OCI-LY3 (cell line): ENCODE measurements at regions not wholly inside any gene's neighbourhood (a gene's known extent, or its start where the extent isn't known, plus 50 kb on each side); places are given as distances from the start of the nearest gene placed in this dataset.

Experiments used
- H2AFZ ChIP-seq: fragments of 200-600, 300-600 bp; shearing (Covaris generic); 2 replicates; pipeline ENCODE4 v1.6.0; 2014; ENCODE audit warnings: antibody characterized with exemption, low read depth, low read length
- H3K27ac ChIP-seq: fragments of 200-600, 300-600 bp; sonication (generic); 2 replicates; pipeline ENCODE4 v1.5.1; 2014; ENCODE audit warnings: mild to moderate bottlenecking, low read length, moderate library complexity, mixed read lengths
- H3K27me3 ChIP-seq: fragments of 200-600, 300-600 bp; sonication (generic); 2 replicates; pipeline ENCODE4 v1.6.1; 2014; ENCODE audit warnings: low read depth, low read length, mixed read lengths
- H3K36me3 ChIP-seq: fragments of 200-600, 300-600 bp; sonication (generic); replicated peaks from 2 replicates; pipeline ENCODE3; 2014; ENCODE audit warnings: low read depth, low read length, mixed read lengths
- H3K4me1 ChIP-seq: fragments of 300-600, 200-600 bp; sonication (generic); 2 replicates; pipeline ENCODE4 v1.6.1; 2014; ENCODE audit warnings: low read length, mixed read lengths
- H3K4me2 ChIP-seq: fragments of 200-600, 300-600 bp; sonication (generic); 2 replicates; pipeline ENCODE4 v1.6.1; 2014; ENCODE audit warnings: low read length, mixed read lengths
- H3K4me3 ChIP-seq: fragments of 300-600, 200-600 bp; sonication (generic); 2 replicates; pipeline ENCODE4 v1.5.1; 2014; ENCODE audit warnings: antibody characterized with exemption, mild to moderate bottlenecking, low read length, moderate library complexity
- H3K79me2 ChIP-seq: fragments of 300-600, 200-600 bp; shearing (Covaris generic); 2 replicates; pipeline ENCODE4 v1.6.1; 2014; ENCODE audit warnings: mild to moderate bottlenecking, low read length, mixed read lengths
- H3K9ac ChIP-seq: fragments of 300-600, 200-600 bp; shearing (Covaris generic); 2 replicates; pipeline ENCODE4 v1.6.0; 2014; ENCODE audit warnings: mild to moderate bottlenecking, low read length, moderate library complexity
- H3K9me3 ChIP-seq: fragments of 200-600, 300-600 bp; shearing (Covaris generic); 2 replicates; pipeline ENCODE4 v1.6.1; 2014; ENCODE audit warnings: low read length, mixed read lengths; ENCODE audit not compliant: insufficient read depth
- H4K20me1 ChIP-seq: fragments of 200-600, 300-600 bp; sonication (generic); 2 replicates; pipeline ENCODE4 v1.6.1; 2016; ENCODE audit warnings: low read length, mixed read lengths; ENCODE audit not compliant: insufficient read depth
- EZH2phosphoT487 ChIP-seq: fragments of 200-600 bp; shearing (Covaris generic); IDR thresholded peaks from 2 replicates; pipeline ENCODE4 v1.6.1; 2018; ENCODE audit warnings: antibody characterized with exemption, mixed run types, low read depth
- TF ChIP-seq, protein P1 (sequence below): fragments of 200-600, 300-600 bp; sonication (generic); IDR thresholded peaks from 2 replicates; pipeline ENCODE4 v1.5.1; 2014; ENCODE audit warnings: antibody characterized with exemption, low read length, low read depth

DNA sequence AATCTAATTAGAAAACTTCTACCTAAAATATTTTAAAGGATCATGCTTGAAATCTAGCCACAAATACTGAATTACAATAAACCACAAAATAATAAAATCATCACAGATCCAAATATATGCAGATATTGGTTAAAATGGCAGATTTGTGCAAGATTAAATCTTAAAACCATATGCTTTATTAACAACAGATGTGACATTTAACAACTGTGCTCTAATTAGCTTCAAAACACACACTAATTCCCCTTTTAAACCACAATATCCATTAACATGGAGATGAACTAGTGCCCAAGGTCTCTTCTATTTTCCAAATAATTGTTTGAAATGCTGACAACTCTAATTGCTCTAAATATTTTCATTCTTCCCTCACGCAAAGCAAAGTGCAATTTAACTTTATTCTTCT lies 1530.3 kb downstream of the SI start:
- Histone ChIP-seq H3K27ac (no peak overlapping the region), H2AFZ (no peak overlapping the region), H4K20me1 (no peaks in the 10 kb centered on the region), H3K4me1 (no peaks in the 10 kb centered on the region), H3K36me3 (no peaks in the 10 kb centered on the region), H3K4me3 (no peak overlapping the region), H3K9me3 (no peaks in the 10 kb centered on the region), H3K79me2 (no peaks in the 10 kb centered on the region), H3K9ac (no peak overlapping the region), H3K4me2 (no peak overlapping the region), H3K27me3 (no peaks in the 10 kb centered on the region)
- TF ChIP-seq EZH2phosphoT487 = no peak
- TF ChIP-seq, protein P1, sequence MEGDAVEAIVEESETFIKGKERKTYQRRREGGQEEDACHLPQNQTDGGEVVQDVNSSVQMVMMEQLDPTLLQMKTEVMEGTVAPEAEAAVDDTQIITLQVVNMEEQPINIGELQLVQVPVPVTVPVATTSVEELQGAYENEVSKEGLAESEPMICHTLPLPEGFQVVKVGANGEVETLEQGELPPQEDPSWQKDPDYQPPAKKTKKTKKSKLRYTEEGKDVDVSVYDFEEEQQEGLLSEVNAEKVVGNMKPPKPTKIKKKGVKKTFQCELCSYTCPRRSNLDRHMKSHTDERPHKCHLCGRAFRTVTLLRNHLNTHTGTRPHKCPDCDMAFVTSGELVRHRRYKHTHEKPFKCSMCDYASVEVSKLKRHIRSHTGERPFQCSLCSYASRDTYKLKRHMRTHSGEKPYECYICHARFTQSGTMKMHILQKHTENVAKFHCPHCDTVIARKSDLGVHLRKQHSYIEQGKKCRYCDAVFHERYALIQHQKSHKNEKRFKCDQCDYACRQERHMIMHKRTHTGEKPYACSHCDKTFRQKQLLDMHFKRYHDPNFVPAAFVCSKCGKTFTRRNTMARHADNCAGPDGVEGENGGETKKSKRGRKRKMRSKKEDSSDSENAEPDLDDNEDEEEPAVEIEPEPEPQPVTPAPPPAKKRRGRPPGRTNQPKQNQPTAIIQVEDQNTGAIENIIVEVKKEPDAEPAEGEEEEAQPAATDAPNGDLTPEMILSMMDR = no peak

DNA sequence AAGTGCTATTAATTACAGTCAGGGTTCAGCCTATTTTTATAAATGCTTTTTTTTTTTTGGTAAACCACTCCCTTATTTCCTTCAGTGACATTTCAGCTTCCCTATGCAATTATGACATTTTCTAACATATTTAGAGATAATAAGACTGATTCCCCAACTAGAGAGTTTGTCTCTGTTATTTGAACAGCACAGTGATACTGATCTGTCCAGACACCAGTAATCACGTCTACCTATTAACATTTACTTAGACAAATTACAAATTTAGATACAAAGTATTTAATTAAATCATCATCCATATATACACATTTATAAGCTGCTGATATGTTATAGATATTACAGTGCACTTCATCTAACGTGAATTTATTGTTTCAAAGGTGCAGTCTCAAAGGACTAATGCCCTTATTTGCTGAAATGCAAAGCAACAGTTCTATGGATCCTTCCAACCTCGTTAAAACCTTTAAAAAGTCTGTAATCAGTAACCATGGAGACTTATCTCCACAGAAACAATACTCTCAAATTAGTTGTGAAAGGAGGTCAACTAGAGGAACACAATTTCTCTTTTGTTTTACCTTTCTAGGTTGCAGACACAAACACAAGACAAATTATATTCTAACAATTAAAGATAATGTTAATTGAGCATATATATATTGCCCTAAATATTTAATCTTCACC lies 1531.1 kb downstream of the SI start:
- no peak overlapping the region for H3K4me2 ChIP-seq
- H3K9me3 ChIP-seq = no peaks in the 10 kb centered on the region
- no peaks in the 10 kb centered on the region for H3K79me2 ChIP-seq
- TF ChIP-seq, protein P1 = no peak
- no peak for TF ChIP-seq EZH2phosphoT487
- no peaks in the 10 kb centered on the region for H3K4me1 ChIP-seq
- peak overlapping the region; percentile 71 for H2AFZ ChIP-seq
- H3K36me3 ChIP-seq = no peaks in the 10 kb centered on the region
- H3K4me3 ChIP-seq = no peak overlapping the region
- H3K27me3 ChIP-seq = no peaks in the 10 kb centered on the region
- no peaks in the 10 kb centered on the region for H4K20me1 ChIP-seq
- H3K27ac ChIP-seq = no peak overlapping the region
- no peak overlapping the region for H3K9ac ChIP-seq

DNA sequence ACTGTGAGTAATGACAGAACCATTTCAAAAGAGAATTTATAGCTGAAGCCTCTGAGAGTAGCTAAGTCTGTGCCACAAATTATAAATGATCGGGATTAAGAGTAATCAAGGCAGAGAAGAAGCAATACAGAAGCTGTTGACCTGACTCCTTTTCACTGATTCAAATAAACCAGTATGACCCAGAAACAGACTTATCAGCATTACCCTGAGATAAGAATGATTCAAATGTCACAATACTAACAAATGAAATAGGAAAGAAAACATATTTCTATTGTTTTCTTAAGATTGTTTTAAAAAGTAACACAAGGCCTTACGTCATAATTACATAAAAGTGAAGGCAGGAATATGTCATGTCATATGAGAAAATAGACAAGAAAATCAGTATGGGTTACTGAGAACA lies 1534.6 kb downstream of the SI start:
- Histone ChIP-seq H4K20me1 (no peaks in the 10 kb centered on the region), H3K4me3 (no peak overlapping the region), H2AFZ (no peak overlapping the region), H3K79me2 (no peaks in the 10 kb centered on the region), H3K4me2 (no peak overlapping the region), H3K27me3 (no peaks in the 10 kb centered on the region), H3K4me1 (no peaks in the 10 kb centered on the region), H3K27ac (no peak overlapping the region), H3K36me3 (no peaks in the 10 kb centered on the region), H3K9me3 (no peaks in the 10 kb centered on the region), H3K9ac (no peak overlapping the region)
- TF ChIP-seq, protein P1 = no peak
- TF ChIP-seq EZH2phosphoT487 = no peak

DNA sequence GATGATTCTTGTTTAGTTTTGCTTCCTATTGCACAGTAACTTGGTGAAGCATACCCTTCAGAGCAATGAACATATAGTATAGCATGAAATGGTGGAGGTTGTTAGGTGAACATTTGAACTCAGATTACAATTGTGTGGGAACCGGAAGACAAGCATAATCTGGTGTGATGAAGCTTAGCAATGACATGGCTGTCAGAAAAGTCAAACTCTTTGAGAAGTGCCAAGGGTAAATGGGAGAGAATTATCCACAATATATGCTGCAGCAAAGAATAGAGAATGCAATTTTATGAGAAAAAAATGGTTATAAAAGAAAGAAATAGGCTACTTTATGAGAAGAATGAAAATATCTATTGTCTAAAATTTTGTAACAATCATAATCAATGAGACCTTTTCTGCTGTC lies 1536.7 kb downstream of the SI start:
- Histone ChIP-seq H2AFZ (no peak overlapping the region), H3K9ac (no peak overlapping the region), H3K4me2 (no peak overlapping the region), H3K27me3 (no peaks in the 10 kb centered on the region), H4K20me1 (no peaks in the 10 kb centered on the region), H3K27ac (no peak overlapping the region), H3K36me3 (no peaks in the 10 kb centered on the region), H3K79me2 (no peaks in the 10 kb centered on the region), H3K4me3 (no peak overlapping the region), H3K9me3 (no peaks in the 10 kb centered on the region), H3K4me1 (no peaks in the 10 kb centered on the region)
- TF ChIP-seq EZH2phosphoT487 = no peak
- TF ChIP-seq, protein P1 = no peak
